HepG2 (cell line): ENCODE measurements at regions not wholly inside any gene's neighbourhood (a gene's known extent, or its start where the extent isn't known, plus 50 kb on each side); places are given as distances from the start of the nearest gene placed in this dataset.

ENCODE experiments used
- ATAC-seq: fragments of 200-7000 bp; cut with Tn5 transposase; 3 replicates; pipeline ENCODE4 v1.9.1; 2020; ENCODE audit warnings: mild to moderate bottlenecking, moderate library complexity
- BruUV-seq: library from RNA; stranded (reverse); fragments of 400-500 nt; replicated peaks from 2 replicates; lab custom pipeline; 2021; lab: Mats Ljungman, UMichigan
- CTCF ChIA-PET: fragments of 300-600 bp; formaldehyde crosslinking; extraction: SDS; loops from one replicate; lab custom pipeline; 2021; ENCODE audit warnings: low total read pairs, inconsistent platforms, low intra/inter-chr PET ratio; lab: Yijun Ruan, JAX
- POLR2A ChIA-PET: fragments of 350-600 bp; sonication (Branson Sonifier 250); formaldehyde crosslinking; loops from one replicate; lab custom pipeline; 2020; ENCODE audit warnings: antibody characterized with exemption, inconsistent platforms; lab: Yijun Ruan, JAX
- DNase-seq: peaks from one replicate; pipeline ENCODE4 v3.0.0-alpha.2; 2015; ENCODE audit warnings: low spot score
- FAIRE-seq: peaks from 3 replicates; lab custom pipeline; 2011; peaks lifted over from hg19 to GRCh38; lab: Jason Lieb, UNC
- H2AFZ ChIP-seq: one replicate; pipeline ENCODE4 v1.6.1; 2011; ENCODE audit warnings: low read length, inconsistent platforms
- H3K27ac ChIP-seq: fragments of 300-600 bp; 3 replicates; pipeline ENCODE4 v1.8.0; 2011; ENCODE audit warnings: mixed run types, mild to moderate bottlenecking, mixed read lengths, low read length, inconsistent platforms; ENCODE audit not compliant: insufficient read depth; ENCODE audit errors: extremely low read length
- H3K27me3 ChIP-seq, 2 experiments: fragments of 200-600 bp in 1 of 2; 2 replicates in 1 of 2; 3 replicates in 1 of 2; pipeline versions ENCODE4 v1.6.0 to v1.8.0; 2011; ENCODE audit warnings: low read length in 2 of 2, mild to moderate bottlenecking in 2 of 2, moderate library complexity in 2 of 2, inconsistent platforms in 1 of 2; ENCODE audit not compliant: insufficient read depth in 2 of 2, control insufficient read depth in 1 of 2
- H3K36me3 ChIP-seq, 2 experiments: fragments of 200-600 bp in 1 of 2; replicated peaks in 1 of 2; 2 replicates in 1 of 2; 3 replicates in 1 of 2; pipeline versions ENCODE4 v1.5.1 to v1.8.0; 2011; ENCODE audit warnings: low read length in 2 of 2, inconsistent platforms in 1 of 2; ENCODE audit not compliant: insufficient read depth in 2 of 2, control insufficient read depth in 1 of 2
- H3K4me1 ChIP-seq: 2 replicates; pipeline ENCODE4 v1.5.1; 2012; ENCODE audit warnings: low read length, inconsistent platforms; ENCODE audit not compliant: insufficient read depth
- H3K4me2 ChIP-seq: 2 replicates; pipeline ENCODE4 v1.6.0; 2011; ENCODE audit warnings: low read depth, low read length, inconsistent platforms
- H3K4me3 ChIP-seq, 3 experiments: fragments of 200-600 bp in 1 of 3; sonication (generic), shearing (Covaris generic) in 1 of 3; replicated peaks in 1 of 3; 2 replicates each; pipeline ENCODE4 v1.5.1; 2011 to 2016; ENCODE audit warnings: low read length in 3 of 3, inconsistent platforms in 2 of 3, low read depth in 2 of 3, mild to moderate bottlenecking in 2 of 3, control low read depth in 1 of 3, mixed read lengths in 1 of 3; ENCODE audit not compliant: insufficient read depth in 1 of 3
- H3K79me2 ChIP-seq: one replicate; pipeline ENCODE4 v1.6.1; 2011; ENCODE audit warnings: low read length, inconsistent platforms; ENCODE audit not compliant: insufficient read depth
- H3K9ac ChIP-seq: 2 replicates; pipeline ENCODE4 v1.6.0; 2011; ENCODE audit warnings: mild to moderate bottlenecking, low read depth, low read length, inconsistent platforms; ENCODE audit not compliant: insufficient read depth
- H3K9me3 ChIP-seq: 2 replicates; pipeline ENCODE4 v1.5.1; 2012; ENCODE audit warnings: mild to moderate bottlenecking, low read length
- H4K20me1 ChIP-seq: 2 replicates; pipeline ENCODE4 v1.6.0; 2011; ENCODE audit warnings: inconsistent platforms, mild to moderate bottlenecking, low read length, moderate library complexity; ENCODE audit not compliant: insufficient read depth
- ELF4 ChIP-seq: sonication (generic); formaldehyde crosslinking; IDR thresholded peaks from 2 replicates; pipeline ENCODE4 v1.5.0; 2020; ENCODE audit warnings: missing genetic modification reagents, mild to moderate bottlenecking, moderate library complexity, borderline replicate concordance
- IKZF4 ChIP-seq: sonication (generic); formaldehyde crosslinking; IDR thresholded peaks from 2 replicates; pipeline ENCODE4 v1.5.1; 2020; ENCODE audit warnings: borderline replicate concordance, mild to moderate bottlenecking, low read depth, missing genetic modification reagents; ENCODE audit errors: not compliant biosample characterization
- NFKBIZ ChIP-seq: IDR thresholded peaks from 2 replicates; pipeline ENCODE4 v1.6.1; 2018; ENCODE audit warnings: missing genetic modification reagents, missing compliant biosample characterization
- NPAS2 ChIP-seq: sonication (generic); formaldehyde crosslinking; IDR thresholded peaks from 2 replicates; pipeline ENCODE4 v1.8.0; 2022; ENCODE audit warnings: mild to moderate bottlenecking, missing genetic modification reagents, borderline replicate concordance
- RCOR2 ChIP-seq: IDR thresholded peaks from 2 replicates; pipeline ENCODE4 v1.6.1; 2016; ENCODE audit warnings: missing biosample characterization, missing genetic modification reagents
- SMC3 ChIP-seq: IDR thresholded peaks from 2 replicates; pipeline ENCODE4 v1.6.1; 2011; ENCODE audit warnings: low read length, improper control_type of control experiment
- SRSF9 ChIP-seq: fragments of 200-400 bp; formaldehyde crosslinking; IDR thresholded peaks from 2 replicates; pipeline ENCODE4 v1.6.1; 2018; ENCODE audit warnings: borderline replicate concordance, mild to moderate bottlenecking, low read depth, low read length; ENCODE audit not compliant: insufficient read depth, poor library complexity, severe bottlenecking
- ZNF24 ChIP-seq: fragments of 450-650 bp; IDR thresholded peaks from 2 replicates; pipeline ENCODE4 v1.6.1; 2017; ENCODE audit warnings: antibody characterized with exemption, mild to moderate bottlenecking
- ZNF572 ChIP-seq: sonication (generic); formaldehyde crosslinking; IDR thresholded peaks from 2 replicates; pipeline ENCODE4 v1.5.1; 2020; ENCODE audit warnings: mild to moderate bottlenecking, missing genetic modification reagents
- ZNF768 ChIP-seq: sonication (generic); formaldehyde crosslinking; IDR thresholded peaks from 2 replicates; pipeline ENCODE4 v1.4.0; 2020; ENCODE audit warnings: missing genetic modification reagents
- WGBS: methylation state at CpG from one replicate; pipeline ENCODE4 v1.1.6; 2017; ENCODE audit warnings: low lambda C conversion rate; 5-methylcytosine and 5-hydroxymethylcytosine counted together
- in situ Hi-C: cut with HindIII; loops from 2 replicates; pipeline ENCODE4 v1.10.0; 2017; ENCODE audit warnings: low pct_unique_long_range_greater_than_20kb; ENCODE audit not compliant: extremely low pct_ligation_motif_present
- intact Hi-C: fragments of 100-400 bp; cut with micrococcal nuclease; formaldehyde crosslinking; loops from one replicate; pipeline ENCODE4 v1.10.0; 2022; ENCODE audit not compliant: unreplicated experiment
- TF ChIP-seq, protein P1 (sequence below): IDR thresholded peaks from 2 replicates; pipeline ENCODE4 v1.4.0; 2020; ENCODE audit warnings: mild to moderate bottlenecking, missing genetic modification reagents
- TF ChIP-seq, protein P2 (sequence below): IDR thresholded peaks from 2 replicates; pipeline ENCODE4 v1.6.1; 2016; ENCODE audit warnings: missing compliant biosample characterization, missing genetic modification reagents, borderline replicate concordance

DNA sequence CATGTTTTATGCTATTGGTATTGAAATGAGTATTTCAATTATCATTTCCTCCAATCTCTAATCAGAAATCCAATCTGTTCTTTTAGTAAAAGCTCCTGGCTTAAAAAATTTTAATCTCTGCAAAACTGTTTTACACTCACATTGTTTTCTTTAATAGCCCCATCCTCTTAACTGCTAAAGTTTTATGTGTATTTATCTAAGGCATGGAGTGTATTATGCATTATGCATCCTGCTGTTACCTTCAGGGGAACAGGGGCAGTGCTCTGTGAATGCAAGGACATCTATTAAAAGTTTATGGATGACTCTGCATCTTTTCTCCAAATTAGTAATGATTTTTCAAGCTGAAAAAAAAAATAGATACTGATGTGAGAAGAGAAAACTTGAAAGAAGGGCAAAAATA lies 1261.6 kb upstream of the NXPH2 start (continued):
- TF ChIP-seq ZNF24 (no peak), ELF4 (no peak), SRSF9 (no peak), IKZF4 (no peak), RCOR2 (no peak), ZNF572 (CRISPR knock-in tag) (no peak)
- TF ChIP-seq, protein P1, sequence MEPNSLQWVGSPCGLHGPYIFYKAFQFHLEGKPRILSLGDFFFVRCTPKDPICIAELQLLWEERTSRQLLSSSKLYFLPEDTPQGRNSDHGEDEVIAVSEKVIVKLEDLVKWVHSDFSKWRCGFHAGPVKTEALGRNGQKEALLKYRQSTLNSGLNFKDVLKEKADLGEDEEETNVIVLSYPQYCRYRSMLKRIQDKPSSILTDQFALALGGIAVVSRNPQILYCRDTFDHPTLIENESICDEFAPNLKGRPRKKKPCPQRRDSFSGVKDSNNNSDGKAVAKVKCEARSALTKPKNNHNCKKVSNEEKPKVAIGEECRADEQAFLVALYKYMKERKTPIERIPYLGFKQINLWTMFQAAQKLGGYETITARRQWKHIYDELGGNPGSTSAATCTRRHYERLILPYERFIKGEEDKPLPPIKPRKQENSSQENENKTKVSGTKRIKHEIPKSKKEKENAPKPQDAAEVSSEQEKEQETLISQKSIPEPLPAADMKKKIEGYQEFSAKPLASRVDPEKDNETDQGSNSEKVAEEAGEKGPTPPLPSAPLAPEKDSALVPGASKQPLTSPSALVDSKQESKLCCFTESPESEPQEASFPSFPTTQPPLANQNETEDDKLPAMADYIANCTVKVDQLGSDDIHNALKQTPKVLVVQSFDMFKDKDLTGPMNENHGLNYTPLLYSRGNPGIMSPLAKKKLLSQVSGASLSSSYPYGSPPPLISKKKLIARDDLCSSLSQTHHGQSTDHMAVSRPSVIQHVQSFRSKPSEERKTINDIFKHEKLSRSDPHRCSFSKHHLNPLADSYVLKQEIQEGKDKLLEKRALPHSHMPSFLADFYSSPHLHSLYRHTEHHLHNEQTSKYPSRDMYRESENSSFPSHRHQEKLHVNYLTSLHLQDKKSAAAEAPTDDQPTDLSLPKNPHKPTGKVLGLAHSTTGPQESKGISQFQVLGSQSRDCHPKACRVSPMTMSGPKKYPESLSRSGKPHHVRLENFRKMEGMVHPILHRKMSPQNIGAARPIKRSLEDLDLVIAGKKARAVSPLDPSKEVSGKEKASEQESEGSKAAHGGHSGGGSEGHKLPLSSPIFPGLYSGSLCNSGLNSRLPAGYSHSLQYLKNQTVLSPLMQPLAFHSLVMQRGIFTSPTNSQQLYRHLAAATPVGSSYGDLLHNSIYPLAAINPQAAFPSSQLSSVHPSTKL, result no peak

DNA sequence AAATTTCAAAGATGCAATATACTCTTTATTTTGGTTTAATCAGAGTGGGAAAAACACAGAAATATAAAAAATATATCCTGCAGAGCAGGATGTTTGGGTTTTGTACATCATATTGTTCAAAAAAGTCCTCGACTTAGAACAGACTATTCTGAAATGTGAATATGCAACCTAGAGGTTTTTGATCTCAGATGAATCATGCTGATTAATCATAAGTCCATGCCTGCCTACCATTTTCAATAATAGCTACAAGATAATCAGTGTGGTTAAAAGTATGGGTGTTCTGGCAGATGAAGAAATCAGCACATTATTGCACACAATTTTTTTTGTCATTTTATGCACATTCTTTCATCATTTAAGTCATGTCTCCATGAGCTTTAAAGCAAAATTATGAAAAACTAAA lies 1261.0 kb upstream of the NXPH2 start:
- DNase-seq, result no peak
- no peak for ATAC-seq
- H3K9ac ChIP-seq, result no peak overlapping the region
- no peak overlapping the region for H3K4me2 ChIP-seq
- WGBS, result 0% methylated on average over 1 of the region's 1 CpG
- no peaks in the 10 kb centered on the region for H3K36me3 ChIP-seq
- intact Hi-C loops (no loop called here), in situ Hi-C loops (no loop called here)
- TF ChIP-seq, protein P2, sequence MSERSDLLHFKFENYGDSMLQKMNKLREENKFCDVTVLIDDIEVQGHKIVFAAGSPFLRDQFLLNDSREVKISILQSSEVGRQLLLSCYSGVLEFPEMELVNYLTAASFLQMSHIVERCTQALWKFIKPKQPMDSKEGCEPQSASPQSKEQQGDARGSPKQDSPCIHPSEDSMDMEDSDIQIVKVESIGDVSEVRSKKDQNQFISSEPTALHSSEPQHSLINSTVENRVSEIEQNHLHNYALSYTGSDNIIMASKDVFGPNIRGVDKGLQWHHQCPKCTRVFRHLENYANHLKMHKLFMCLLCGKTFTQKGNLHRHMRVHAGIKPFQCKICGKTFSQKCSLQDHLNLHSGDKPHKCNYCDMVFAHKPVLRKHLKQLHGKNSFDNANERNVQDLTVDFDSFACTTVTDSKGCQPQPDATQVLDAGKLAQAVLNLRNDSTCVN, result no peak
- TF ChIP-seq NFKBIZ (CRISPR knock-in tag) (no peak), ZNF768 (CRISPR knock-in tag) (no peak), NPAS2 (CRISPR knock-in tag) (no peak), SMC3 (no peak)
- H2AFZ ChIP-seq, result no peak overlapping the region
- no TSS peak for BruUV-seq
- H3K4me1 ChIP-seq, result no peaks in the 10 kb centered on the region
- H3K4me3 ChIP-seq, result no peak overlapping the region
- no peaks in the 10 kb centered on the region for H3K79me2 ChIP-seq
- H3K27me3 ChIP-seq, result no peaks in the 10 kb centered on the region
- POLR2A ChIA-PET, result no interaction called here
- peaks cover 4% of the 10 kb centered on the region; the same call in 1 of the 2 replicates for H3K9me3 ChIP-seq
- CTCF ChIA-PET, result no interaction called here
- no peak overlapping the region for H3K27ac ChIP-seq
- FAIRE-seq, result no peak
- no peaks in the 10 kb centered on the region for H4K20me1 ChIP-seq
